Head of caudate nucleus (tissue), 42 donors: ENCODE measurements at regions not wholly inside any gene's neighbourhood (a gene's known extent, or its start where the extent isn't known, plus 50 kb on each side); places are given as distances from the start of the nearest gene placed in this dataset.
A peak's percentile ranks its signal among the peaks of the same experiment; 100 is the strongest.

Source experiments
- DNase-seq, 42 donors: peaks; one replicate each; pipeline versions ENCODE4 v3.0.0 to v3.0.0-alpha.2; 2020 to 2021; ENCODE audit warnings: mixed read lengths in 7 of 42
- intact Hi-C: fragments of 100-400 bp; cut with DNase I; formaldehyde crosslinking; loops from one replicate; pipeline ENCODE4 v1.15.0; 2022

DNA sequence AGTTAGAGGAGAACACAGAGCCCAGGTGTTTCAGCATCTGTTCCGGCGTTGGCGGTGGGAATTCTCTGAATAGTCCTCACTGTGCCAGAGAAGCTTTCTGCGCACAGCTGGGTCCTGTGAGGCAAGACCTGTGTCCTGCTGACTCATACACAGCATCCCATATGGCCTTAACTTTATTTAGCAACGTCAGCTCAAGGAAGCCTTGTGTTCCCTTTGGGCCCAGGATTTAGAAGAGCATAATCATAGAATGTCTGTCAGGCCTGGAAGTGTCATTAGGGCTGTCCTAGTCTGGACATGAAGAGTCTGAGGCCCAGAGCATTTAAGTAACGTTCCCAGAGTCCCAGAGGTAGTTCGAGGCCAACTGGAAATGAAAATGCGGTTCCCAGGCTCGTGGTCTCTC lies 188.6 kb upstream of the DMRT1 start:
- intact Hi-C loops = no loop called here
- no peak for DNase-seq

DNA sequence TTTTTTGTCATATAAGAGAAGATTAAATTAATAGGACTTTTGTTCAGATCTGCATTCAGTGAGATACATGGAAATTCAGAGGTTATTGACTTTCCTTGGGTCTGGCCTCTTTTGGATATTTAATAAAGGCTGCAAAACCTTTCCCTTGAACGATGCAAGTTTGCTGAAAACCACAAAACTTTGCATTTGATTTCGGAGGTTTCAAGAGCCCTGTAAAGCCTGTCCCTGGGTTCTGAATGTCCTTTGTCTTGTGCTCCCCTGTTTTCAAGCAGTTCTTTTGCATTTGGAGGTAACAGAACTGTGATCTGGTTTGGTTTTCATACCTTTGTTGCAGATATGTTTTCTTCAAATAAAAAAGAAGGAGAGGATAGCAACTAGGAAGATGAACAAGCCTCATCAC lies 188.1 kb upstream of the DMRT1 start:
- intact Hi-C loops = no loop called here
- no peak for DNase-seq

DNA sequence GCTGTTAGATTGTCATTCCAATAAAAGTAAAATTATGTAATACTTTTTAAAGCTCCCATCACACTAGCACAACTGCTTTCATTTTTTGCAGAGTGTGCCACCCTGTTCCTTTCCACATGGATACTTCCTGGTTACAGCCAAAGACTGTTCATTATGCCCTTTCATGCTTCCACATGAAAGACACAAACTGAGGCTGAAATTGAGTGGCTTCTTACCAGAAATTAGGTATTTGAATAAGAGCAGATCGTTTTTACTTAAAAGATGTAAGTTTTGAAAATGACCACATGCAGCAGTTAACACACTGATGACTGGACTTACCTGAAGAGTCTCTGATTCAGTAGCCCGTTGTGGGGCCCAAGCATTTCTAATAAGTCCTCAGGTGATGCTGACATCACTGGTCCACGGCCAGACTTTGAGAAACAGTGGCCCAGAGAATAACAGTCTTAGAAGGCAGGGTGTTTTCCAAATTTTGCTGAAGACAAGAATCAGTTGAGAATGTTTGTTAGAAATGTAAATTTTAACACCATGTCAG lies 187.6 kb upstream of the DMRT1 start:
- no peak for DNase-seq
- intact Hi-C loops = no loop called here

DNA sequence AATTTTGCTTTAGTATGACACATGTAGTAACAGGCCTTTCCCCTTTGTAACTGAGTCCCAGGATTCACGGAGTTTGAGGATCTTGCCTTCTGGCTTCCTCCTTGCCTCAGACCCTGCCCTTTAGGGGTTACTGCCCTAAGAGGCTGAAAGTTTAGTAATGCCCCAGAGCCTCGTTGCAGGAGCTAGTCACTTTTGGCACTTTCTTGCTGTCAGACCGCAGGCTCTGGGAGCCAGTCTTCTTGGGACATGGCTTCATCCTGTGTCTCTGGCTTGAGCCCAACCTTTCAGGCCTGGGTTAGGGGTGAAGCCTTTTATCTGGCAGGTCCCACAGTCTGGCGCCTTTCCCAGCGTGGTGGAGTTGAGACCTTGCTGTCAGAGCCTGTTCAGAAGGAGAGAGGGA lies 185.6 kb upstream of the DMRT1 start:
- intact Hi-C loops = no loop called here
- peak in 11 of 42 donors; percentile 16 to 51 (median 30) for DNase-seq

DNA sequence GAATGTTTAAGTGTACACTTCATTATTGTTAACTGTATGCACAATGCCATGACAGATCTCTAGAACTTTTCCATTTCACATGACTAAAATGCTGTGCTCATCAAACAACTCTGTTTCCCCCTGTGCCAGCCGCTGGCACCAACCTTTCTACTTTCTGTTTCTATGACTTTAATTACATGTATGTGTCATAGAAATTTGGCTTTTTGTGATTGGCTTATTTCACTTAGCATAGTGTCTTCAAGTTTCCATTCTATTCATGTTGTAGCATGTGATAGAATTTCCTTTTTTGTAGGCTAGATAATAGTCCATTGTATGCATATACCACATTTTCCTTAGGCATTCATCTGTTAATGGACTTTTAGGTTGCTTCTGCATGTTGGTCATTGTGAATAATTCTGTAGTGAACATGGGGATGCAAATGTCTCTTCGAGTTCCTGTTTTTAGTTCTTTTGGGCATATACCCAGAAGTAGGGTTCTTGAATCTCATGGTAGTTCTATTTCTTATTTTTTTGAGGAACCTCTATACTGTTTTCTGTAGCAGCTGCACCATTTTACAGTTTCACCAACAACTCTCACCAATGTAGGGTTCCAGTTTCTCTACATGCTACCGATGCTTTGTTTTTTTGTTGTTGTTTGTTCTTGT lies 184.4 kb upstream of the DMRT1 start:
- DNase-seq = no peak
- intact Hi-C loops = no loop called here

DNA sequence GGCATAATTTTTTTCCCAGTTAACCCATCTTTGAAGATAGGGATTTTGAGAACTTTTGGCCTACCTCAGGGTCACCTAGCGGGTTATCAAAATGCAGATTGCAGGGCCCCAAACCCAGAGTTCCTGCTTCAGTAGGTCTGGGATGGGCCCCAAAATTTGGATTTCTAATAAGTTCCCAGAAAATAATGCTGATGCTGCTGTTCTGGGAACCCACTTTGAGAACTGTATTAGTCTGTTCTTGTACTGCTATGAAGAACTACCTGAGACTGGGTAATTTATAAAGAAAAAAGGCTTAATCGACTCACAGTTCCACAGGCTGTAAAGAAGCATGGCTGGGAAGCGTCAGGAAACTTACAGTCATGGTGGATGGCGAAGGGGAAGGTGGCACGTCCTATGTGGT lies 182.2 kb upstream of the DMRT1 start:
- DNase-seq = no peak
- intact Hi-C loops = no loop called here

DNA sequence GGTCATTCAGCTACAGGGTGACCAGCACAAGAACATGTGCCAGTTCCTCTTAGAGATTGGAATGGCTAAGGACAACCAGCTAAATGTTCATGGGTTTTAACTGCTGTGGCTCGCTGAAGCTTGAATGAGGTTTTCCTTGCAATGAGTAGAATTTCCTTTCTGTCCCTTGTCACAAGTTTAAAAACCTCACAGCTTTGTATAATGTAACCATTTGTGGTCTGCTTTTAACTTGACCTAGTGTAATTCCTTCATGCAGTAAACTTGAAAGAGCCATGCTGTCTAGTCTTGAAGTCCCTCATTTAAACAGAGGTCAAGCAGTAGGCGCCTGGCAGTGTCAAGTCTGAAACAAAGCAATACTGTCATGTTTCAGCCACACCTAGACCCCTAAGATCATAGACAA lies 181.3 kb upstream of the DMRT1 start:
- DNase-seq = no peak
- intact Hi-C loops = no loop called here

DNA sequence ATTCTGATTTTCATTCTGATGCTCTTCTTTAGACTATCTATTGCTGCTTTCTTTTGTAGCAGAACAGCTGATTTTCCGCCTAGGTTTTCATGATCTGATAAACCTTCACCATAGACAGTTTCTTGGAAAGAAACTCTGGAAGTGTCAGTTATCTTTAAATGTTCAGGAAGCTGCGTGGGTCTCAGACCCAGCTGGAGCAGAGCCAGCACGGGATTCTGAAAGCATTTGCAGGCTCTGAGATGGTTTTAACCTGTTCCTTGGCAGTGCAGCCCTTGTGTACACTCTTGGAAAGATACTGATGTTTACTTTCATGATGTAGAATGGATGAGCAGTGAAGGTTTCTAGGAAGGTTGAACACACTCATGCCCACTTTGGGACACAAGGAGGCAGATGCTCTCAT lies 178.0 kb upstream of the DMRT1 start:
- DNase-seq = no peak
- intact Hi-C loops = no loop called here

DNA sequence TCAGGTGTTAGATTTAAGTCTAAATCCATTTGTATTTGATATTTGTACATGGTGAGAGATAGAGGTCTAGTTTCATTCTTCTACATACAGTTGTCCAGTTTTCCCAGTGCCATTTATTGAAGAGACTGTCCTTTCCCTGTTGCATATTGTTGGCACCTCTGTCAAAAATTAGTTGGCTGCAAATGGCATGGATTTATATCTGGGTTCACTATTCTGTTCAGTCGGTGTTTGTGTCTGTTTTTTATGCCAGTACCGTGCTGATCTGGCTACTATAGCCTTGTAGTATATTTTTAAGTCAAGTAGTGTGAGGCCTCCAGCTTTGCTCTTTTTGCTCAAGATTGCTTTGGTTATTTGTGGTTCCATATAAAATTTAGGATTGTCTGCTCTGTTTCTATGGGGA lies 176.2 kb upstream of the DMRT1 start:
- DNase-seq = no peak
- intact Hi-C loops = no loop called here

DNA sequence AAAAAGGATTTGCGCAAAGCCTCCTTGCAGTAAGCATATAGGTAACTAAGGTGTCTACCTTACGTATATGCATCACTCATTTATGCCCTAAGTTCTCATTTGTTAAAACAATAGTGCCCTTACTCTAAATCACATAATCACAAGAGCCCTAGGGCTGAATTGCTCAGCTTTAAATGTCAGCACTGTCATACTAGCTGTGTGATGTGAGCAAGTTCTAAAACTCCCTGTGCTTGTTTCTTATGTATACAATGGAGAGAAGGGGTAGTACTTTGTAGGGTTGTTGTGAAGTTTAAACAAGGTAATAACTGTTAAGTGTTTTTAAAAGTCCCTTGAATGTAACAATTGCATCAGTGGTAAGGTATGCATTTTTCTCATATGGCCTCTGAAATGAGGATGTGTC lies 169.5 kb upstream of the DMRT1 start:
- no peak for DNase-seq
- intact Hi-C loops = no loop called here

DNA sequence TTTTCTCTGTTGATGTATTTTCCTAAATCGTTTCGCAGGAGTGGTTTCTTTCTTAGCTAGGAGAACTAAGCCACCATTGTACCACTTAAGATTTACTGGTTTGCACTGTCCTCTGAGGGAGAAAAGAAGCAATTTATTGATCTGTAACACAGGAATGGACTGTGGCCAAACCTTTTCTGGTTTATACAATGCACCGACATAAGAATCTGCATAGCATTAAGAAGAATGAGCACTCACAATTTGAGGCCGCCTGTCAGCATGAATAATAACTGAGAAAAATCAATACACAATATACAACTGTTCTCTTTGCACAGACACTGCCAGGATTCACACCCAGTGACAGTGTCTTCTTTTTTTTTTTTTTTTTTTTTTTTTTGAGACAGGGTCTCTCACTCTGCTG lies 168.6 kb upstream of the DMRT1 start:
- intact Hi-C loops = no loop called here
- no peak for DNase-seq

DNA sequence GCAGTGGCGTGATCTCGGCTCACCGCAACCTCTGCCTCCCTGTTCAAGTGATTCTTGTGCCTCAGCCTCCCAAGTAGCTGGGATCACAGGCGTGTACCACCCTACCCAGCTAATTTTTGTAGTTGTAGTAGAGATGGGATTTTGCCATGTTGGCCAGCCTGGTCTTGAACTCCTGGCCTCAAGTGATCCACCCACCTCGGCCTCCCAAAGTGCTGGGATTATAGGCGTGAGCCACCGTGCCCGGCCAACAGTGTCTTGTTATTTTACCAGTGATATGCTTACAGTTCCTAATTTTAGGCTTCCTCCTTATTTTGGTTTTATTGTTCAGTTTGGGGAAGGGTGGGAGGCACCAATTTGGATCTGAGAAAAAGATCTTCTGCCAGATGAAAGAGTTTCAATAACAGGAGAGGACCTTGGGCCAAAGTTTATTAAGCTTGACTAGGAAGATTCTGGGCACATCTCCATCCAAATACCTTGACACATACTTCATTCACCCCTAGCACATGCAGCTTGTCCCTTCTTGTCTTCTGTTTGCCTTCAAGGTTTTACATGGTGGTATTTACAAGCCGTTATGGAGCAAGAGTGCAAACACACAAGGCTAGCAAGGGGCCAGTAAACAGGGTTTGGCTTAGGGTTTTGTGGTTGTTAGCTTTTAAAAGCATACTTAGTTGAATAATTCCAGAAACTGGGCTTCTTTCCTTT lies 168.1 kb upstream of the DMRT1 start:
- intact Hi-C loops = no loop called here
- peak in 1 of 42 donors; percentile 30 for DNase-seq

DNA sequence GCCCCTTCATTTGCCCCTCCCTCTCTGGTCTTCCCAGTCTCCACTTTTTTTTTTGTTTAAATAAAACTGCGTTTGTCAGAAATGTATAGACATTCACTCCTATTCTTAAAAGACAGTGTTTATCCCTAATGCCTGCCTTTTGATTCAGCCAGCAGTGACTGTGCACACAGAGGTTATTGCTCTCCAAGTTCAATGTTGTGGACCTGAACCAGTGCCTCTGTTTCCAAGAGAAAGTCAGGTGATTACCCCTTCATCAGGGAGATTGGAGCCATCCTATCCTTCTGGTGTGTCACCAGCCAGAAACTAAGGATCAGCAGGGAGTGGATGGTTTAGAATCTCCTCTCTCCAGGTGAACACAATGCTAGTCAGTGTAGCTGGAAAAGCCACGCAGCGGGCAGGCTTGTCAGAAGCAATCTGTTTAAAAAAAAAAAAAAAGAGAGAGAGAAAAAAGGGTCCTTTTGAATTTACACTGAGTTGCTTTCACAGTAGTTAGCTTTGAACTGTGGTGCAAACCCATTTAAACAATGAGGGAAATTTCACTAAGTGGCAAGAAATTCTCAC lies 167.5 kb upstream of the DMRT1 start:
- intact Hi-C loops = no loop called here
- DNase-seq = peak in 2 of 42 donors; percentile 31 to 49

DNA sequence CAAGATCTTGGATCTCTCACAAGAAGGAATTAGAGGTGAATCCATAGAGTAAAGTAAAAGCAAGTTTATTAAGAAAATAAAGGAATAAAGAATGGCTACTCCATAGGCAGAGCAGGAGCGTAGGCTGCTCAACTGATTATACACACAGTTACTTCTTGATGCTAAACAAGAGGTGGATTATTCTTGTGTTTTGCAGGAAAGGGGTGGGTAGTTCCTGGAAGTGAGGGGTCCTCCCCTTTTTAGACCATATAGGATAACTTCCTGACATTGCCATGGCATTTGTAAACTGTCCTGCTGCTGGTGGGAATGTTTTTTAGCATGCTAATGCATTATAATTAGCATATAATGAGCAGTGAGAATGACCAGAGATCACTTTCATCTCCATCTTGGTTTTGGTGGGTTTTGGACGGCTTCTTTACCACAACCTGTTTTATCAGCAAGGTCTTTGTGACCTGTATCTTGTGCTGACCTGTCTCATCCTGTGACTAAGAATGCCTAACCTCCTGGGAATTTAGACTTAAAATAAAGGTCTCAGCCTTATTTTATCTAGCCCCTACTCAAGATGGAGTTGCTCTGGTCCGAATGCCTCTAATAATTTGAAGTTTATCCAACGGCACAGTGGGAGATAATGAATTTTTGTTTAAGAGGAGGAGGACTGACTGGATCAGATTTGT lies 165.7 kb upstream of the DMRT1 start:
- no peak for DNase-seq
- intact Hi-C loops = no loop called here

DNA sequence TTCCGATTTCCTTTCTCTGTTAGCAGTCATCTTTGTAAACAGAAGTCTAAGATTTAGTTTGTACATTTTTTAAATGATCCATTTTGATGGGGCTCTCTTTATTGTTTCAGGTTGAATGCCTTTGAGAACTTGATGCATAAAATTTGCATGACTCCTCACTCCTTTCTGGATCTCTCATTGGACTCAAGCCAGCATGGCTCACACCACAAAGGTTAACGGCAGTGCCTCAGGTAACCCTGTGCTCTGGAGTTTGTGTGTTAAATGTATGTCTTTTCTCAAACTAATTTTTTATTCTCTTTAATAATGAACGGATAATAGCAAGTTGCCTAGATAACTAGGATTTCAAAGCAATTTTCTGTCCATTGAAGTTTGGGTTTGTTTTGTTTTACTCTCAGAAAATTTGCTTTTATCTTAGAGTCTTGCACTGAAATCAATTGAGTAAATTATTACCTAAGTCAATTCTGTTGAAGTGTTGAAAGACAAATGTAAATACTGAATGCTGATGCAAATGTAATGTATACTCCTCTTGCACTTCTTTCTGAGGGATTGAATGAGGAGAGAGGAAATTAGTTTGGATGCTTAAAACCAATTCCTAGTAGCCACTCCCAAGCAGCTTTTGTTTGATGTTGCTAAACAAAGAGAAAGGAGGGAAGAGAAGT lies 164.6 kb upstream of the DMRT1 start:
- intact Hi-C loops = no loop called here
- no peak for DNase-seq

DNA sequence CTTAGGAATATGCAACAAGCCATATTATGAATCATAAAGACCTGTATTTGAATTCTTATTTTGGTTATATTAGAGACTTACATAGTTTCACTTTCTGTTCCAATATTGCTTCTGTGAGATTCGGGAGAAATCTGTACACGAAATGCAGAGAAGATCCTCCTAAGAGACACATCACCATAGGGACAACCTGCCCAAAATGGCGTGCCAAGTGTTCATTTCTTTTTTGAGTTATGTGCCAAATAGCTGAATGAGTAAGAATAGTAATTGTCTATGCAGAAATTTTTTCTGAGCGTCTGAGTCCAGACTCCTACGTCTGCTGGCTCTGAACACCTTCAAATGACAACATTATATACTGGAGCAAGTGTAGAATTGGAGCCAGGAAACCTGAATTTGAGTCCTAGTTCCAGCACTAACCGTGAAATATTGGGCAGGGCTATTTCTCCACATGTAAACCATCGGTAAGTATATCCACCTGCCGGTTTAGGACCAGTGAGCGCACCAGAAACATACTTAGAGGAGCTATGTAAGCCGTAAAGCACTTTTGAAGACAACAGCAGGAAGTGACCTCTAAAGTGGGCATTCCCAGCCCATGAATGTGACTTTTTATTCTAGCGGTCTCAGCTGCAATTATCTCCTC lies 163.9 kb upstream of the DMRT1 start:
- intact Hi-C loops = no loop called here
- peak in 1 of 42 donors; percentile 55 for DNase-seq

DNA sequence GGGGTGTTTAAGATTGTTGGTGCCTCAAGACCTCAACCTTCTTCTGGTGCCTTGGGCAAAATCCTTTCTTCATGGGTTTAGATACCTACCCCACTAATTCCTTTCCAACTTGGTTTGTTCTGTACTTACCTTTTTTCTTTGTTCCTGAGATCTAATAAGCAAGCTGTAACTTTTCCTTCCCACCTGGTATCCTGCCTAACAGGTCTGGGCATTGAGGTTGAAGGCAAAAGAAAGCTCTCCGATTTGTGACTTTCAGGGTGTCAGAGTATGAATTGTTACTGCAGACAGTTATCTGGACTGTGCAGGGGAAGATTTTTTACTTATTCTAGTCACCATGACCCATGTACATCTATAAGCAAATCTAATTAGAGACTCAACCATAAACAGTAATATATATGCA lies 162.6 kb upstream of the DMRT1 start:
- DNase-seq = no peak
- intact Hi-C loops = no loop called here

DNA sequence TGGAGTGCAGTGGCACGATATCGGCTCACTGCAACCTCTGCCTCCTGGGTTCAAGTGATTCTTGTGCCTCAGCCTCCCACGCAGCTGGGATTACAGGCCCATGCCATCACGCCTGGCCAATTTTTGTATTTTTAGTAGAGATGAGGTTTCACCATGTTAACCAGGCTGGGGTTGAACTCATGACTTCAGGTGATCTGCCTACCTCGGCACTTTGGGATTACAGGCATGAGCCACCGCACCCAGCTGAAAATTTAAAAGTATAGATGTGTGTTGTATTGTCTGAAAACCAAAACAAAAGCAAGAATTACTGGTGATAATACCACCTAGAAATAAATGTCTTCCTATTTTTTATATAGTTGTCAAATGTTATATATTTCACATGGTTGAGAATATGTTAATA lies 162.0 kb upstream of the DMRT1 start:
- DNase-seq = no peak
- intact Hi-C loops = no loop called here

DNA sequence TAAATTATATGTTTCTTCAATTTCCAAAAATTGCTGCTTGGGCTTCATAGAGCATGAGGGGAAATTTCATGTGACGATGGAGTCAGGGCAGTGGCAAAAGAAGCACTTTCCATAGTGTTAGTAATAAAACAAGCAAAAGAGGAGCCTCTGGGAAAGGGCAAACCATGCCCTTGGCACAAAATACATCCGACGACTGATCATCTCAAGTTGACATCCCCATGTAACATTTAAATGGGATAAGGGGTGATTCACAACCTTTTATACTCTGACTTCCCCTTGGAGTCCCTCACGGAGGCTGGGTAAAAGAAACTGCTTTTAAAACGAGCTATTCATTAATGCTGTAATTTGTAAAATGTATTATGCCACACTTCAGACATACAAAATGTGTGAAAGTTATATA lies 161.4 kb upstream of the DMRT1 start:
- DNase-seq = no peak
- intact Hi-C loops = loop anchor here (10.0 kb wide), 1 partner anchor 75 kb away; no protein-coding TSS in a partner anchor
